Putamen (tissue), 1 donor: ENCODE measurements at regions not wholly inside any gene's neighbourhood (a gene's known extent, or its start where the extent isn't known, plus 50 kb on each side); places are given as distances from the start of the nearest gene placed in this dataset.
A peak's percentile ranks its signal among the peaks of the same experiment; 100 is the strongest.

Experiments used
- DNase-seq: peaks from one replicate; pipeline ENCODE4 v3.0.0-alpha.2; 2016; ENCODE audit warnings: low spot score

DNA sequence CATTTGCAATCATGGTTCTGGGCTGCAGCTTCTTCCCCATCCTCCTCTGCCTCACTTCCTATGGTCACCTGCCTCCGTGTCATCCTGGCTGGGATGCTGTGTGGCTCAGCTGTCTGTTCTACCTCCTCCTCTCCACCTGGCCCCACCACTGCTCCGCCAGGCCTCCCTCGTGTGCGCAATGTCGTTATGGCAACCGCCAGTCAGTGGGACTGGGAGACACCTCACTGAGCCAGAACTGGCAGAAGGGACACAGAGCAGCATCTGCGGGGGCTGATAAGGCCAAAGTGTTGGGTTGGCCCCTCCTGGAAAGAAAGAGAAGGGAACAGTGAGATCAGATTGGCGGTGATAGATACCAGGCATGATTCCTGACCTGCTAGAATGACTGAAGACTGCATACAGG lies 527.5 kb downstream of the INHBA start:
- no peak for DNase-seq

DNA sequence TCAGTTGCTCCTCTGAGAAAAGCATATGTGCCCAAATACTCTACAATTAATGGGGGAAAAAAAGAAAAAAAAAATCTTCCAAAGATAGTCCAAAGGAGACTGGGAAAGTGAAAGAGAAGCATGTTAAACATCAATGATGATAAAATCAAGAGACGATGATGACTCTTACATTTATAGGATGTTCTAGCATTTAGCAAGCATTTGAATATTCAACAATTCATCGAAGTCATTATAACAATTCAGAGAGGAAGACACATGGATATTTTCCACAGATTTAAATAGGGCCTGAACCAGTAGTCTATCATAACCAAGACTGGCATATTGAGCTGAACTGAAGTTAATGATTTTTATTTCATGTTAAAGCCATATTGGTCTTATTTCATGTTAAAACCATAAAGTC lies 528.4 kb downstream of the INHBA start:
- DNase-seq: no peak

DNA sequence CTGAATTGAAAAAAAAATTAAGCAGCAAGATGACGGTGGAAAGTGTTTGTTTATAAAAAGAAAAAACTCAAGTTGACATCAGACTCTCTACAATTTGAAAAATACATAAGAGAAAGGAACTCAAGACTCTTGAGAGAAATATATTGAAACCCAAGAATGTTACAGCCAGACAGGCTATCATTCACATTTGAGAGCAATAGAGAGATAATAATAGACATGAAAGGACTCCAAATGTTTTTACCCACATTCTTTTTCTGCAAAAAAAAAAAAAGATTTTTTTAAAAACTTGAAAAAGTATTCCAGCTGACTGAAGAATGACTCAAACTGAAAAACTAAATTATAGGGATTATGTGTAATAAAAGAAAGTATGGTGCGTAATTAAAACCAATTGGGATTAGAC lies 532.4 kb downstream of the INHBA start:
- no peak for DNase-seq

DNA sequence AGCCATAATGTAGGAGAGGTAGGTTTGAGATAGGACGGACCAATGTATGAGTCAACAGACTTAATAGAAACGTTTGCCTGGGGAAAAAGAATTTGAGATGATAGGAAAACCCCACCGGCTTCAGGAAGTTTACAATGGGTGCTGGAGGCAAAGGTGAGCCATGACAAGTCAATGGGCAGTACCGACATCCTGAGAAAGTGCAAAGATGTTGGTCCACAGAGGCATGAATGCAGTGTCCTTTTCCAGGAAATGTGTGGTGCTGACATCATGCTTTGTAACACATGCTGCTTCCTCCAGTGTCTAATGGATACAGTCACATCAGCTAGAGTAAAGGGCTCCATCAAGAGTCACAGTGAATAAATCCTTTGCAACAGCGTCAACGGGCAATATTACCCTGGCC lies 533.6 kb downstream of the INHBA start:
- no peak for DNase-seq

DNA sequence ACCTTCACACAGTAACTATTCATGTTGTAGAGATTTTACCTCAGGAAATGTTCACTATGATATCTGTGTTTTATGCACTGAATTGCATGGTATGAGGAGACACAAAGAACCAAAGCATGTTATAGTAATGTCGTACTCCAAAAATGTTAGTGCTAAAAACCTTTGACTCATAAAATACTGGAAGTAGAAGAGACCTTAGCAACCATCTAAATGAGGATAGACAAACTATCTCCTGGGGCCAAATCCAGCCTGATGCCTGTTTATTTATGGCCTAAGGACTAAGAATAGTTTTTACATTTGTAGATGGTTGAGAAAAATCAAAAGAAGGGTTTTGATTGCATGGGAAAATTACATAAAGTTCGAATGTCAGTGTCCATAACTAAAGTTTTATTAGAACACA lies 535.1 kb downstream of the INHBA start:
- DNase-seq: no peak

DNA sequence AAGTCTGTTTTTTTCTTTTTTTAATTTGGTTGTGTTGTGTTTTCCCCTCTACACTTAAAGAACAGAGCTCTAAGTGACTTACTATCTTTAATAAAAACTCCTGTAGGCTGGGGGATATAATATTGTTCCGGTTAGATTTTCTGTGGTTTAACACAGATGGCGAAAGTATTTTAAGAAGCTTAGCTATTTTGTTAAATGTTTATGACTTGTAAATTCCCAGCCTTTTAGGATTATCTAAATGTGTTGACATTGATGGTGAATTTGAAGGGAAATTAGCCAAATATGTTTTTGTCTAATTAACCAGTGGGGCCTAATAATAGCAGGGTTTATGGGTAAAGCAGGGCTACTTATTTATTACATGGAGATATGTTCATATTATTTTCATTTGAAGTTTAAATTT lies 538.5 kb downstream of the INHBA start:
- DNase-seq: no peak

DNA sequence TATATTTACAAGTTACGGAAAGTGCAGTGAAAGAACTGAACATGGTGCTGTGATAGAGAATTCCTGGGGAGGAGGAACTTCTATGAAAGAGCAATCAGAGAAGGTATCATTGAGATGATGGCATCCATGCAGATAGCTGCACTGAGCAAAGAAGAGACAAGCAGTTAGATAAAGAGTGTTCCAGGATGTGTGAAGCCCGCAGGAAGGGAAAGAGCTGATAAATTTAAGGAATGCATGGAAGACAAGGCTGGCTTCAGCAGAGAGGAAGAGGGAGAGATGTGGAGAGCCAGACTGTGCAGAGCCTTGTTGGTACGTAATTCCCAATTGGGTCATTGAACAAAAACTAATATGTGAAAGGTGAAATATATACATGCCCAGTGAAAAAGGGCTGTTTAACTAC lies 538.9 kb downstream of the INHBA start:
- no peak for DNase-seq

DNA sequence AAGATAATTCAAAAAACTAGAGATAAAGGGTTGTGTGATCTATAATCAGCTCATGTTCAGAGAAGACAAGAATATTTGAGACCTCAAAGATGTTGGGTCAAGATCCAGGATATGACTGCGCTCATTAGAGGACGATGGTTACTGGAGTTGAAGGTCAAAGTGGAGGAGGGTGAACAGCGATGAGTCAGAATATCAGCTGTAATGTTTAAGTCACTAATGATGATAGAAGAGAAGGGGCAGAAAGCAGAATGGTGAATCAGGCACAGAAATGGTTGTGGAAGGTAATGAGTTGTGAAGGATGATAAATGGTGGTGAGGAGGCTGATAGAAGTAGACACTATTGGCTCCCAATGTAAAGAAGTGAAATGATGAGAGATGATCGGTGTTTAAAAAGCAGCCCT lies 540.3 kb downstream of the INHBA start:
- DNase-seq: no peak

DNA sequence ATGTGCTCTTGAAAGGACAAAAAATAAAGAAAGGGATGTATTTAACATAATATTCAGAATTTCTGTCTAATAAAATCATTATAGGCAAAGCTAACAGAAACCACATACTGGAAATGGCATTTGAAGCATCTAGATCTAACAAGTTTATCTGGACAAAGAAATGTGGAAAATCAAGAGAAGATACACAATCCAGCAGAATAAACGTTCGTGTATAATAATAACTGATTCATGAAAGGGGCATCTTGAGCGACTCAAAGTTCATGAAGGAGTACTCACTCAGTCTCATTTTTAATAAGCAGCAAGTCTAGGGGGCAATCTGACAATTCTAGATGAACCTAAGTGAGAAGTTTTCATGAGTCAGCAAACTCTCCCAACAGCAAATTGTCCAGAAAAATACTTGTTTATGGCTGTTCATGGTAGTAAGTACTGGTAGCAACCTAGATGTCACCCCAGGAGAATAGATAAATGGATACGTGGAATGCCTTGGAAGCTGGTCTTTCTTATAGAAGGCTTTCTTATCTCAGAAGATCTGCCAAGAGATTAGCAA lies 541.8 kb downstream of the INHBA start:
- no peak for DNase-seq

DNA sequence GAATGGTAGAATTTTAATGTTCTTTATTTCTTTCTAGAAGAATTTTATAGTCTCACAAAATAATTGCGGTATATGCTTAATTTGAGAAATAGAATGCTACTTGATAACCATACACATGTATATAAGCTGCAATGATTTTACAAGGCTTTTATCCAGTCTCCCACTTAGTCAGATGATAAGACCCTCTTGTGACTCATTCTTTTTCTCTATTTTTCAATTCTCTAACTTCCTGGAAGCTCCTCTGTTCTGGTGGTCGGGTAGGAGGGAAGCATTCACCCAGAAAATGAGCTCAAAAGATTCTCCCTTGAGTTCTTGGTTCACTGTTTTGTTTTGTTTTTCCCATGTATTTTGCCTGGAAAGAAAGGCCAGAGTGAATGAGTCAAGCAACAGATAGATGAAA lies 546.6 kb downstream of the INHBA start:
- no peak for DNase-seq

DNA sequence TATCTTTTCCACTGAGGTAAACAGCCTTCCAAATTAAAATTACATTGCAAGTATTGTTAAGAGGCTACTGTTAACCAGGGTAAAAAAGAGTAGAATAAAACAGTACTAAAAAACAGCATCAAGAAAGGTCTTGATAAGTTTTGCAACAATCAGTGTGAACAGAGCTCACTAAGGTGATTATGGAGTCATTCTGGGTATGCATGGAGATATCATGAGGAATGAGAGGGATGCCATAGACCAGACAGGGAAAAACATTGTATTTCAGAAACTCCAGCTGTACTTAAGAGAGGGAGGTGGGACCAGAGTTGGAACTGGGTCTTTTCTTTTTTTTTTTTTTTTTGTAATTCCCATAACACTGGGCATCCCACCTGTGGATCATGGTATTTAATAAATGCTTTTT lies 549.6 kb downstream of the INHBA start:
- no peak for DNase-seq

DNA sequence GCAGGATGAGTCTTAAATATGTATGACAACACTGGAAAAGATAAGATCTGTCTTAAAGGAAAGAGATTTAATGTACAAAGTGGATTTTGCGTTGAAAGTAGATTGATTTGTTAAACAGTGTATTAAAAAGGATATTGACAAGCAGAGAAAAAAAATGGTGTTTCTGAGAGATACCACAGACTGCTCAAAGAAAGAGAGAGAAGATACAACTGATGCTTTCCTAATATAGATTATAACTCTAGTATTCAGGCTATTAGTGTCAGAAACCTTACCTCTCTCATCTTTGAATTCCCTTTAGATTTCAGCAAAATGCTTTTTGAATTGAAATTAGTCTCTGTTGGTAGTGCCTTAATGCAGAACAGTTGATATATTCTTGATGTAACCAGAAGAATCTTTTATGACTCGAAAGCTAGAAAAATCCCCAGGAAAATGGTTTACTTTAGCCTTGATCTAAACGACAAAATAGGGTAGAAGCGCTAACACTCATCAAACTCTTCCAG lies 550.7 kb downstream of the INHBA start:
- DNase-seq: no peak

DNA sequence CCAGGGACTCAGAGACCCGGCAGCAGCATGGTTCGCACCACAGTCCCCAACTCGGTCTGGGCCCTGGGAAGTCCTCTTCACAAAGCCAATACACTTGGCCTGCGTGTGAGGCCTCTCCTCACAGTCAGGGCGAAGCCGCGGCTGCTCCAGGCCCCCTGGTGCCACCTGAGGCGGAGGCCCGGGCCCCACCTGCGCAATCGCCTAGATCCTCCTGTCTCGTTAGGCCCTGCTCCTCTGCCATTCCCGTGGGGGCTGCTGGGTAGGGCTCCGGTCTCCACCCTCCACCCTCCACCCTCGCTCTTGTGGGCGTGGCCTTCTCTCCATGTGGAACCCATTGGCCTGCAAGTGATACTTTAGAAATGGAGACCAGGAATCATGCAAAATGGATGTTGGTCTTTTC lies 553.3 kb downstream of the INHBA start:
- DNase-seq: no peak

DNA sequence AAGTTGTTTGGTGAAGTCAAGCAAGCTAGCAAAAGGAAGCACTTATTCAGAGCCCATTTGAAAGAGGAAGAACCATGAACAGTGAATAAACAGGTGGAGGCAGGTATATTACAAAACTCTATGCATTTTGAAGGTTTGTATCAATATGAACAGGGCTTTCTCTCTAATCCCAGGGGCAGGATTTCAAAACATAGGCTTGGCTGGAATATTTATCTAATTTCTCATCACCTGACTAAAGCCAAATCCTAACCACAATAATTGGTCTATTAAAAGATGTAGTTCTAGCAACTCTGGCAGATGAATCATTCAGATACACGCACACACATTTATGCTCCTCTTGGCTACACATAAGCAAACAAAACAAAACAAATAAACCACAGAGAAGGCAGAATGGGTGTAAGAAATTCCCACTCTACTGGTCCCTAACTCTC lies 554.4 kb downstream of the INHBA start:
- DNase-seq: no peak

DNA sequence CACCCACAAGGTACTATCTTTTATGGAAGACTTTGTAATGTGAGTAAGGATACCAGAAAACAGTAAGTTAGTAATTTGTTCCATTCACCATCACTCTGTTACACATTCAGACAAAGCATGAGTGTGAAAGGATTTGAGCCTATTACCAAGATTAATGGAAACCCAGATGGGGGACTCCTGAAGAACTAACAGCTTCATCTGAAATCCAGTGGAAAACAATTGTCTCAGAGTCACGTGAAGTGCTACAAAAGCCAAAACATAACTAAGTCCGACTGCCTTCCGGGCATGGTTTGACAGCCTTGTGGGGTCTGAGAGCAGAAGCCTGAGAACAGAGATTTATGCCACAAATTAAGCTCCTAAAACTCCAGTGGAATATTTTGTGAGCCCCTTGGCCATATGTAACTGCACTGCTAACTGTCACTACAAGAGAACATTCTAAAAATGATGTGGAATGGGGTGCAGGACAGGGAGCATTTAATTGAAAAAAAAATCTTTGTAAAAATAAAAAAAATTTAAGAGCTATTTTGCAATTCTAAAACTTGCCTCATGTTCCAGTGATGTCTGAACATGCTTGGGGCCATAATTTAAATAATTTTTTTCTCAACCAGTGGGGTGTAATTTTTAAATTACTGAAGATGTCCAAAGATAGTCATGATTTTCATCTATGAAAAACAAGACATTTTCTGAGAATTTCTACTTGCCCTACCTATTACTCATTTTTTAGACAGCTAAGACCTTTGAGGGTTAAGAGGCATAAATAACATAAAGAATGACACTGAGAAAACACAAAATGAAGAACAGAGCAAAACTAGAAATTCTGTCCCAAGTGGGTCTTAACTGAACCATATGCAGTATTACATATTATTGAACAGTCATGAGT lies 555.0 kb downstream of the INHBA start:
- no peak for DNase-seq

DNA sequence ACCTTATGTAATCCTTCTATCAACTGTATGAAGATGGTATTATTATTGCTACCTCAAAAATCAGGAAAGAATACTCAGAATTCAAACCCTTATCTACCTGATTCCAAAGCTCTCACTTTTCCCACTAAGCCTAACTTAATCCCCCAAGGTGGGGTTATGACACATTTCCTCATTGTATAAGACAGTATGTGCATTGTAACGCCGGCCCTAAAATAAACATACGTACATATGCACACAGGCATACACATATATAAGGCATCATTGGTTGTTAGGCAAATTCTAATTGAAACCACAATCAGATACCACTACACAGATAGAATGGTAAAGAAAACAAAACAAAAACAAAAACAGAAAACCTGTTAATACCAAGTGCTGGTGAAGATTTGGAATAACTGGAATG lies 556.5 kb downstream of the INHBA start:
- DNase-seq: no peak

DNA sequence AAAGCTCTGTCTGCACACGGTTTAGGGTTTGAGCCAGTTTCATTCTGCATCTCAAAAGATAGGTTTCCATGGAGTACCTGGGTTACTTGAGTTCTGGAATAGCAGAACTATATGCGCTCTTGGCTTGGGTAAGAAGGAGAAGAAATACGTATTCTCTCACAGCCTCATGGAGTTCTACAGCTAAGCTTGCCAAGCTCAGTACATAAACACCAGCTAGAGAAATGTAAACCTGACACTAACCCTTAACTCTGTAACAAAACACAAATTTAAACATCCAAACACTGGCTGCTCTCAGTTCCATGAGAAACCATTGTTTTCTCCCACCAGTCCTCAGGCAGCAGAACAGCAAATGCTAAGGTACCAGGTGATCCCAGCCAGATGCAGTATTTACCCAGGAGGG lies 557.2 kb downstream of the INHBA start:
- no peak for DNase-seq

DNA sequence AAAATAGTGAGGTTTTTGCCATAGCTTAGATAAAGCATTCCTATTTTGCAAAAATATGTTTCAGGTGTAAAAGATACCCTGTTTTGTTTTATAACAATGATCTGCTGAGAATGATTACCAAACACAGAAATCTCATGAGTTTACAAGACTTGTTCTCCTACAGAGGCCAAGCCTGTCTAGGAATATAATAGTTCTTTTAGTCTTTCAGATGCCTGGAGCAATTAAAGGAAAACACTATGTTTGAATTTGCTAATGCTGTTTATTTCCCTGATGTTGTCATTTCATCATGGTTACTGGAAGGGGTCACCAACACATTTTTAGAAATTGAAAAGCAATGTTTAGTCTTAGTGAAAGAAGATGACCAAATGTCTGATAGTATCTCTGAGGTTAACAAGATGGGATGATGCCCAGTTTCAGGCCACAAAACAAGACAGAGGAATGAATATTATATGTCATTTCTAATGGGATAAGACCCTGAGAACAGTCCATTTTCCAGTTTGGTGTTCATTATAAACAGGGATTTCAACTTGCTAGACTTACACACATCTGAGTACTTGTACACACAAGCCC lies 559.9 kb downstream of the INHBA start:
- no peak for DNase-seq

DNA sequence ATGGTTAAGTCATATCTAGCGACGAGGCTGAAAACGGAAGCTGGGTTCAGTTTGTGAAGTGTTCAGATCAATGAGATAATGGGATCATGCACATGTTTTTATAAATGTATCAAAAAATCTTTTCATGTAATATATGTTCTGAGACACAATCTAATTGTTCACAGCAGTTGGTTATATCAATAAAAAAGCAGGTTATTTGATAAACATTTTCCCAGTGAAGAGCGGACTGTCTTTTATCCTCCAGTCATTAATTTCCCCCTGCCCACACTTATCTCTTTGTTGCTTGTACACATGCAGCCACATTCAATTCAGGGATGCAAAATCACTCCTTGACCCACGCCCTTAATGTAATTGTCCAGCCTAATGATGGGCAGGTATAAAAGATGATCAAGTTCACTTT lies 563.1 kb downstream of the INHBA start:
- no peak for DNase-seq

DNA sequence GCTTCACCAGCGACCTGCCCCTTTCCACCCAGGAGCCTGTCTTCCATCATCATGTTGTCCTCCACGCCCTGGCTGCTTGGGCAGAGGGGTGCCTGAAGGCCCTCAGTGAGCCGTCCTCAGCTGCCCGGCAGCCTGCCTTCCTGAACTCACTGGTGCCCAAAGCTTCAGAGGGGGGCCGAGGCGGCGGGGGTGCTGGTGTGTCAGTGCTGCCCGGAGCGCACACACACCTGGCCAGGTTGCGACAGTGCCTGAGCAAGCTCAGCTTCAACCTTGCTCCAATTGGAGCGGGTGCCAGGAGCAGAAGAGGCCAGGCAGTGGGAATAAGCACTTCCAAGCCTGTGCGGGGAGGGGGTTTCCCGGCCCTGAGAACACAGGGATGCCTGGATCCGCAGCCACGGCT lies 566.3 kb downstream of the INHBA start:
- DNase-seq: no peak

DNA sequence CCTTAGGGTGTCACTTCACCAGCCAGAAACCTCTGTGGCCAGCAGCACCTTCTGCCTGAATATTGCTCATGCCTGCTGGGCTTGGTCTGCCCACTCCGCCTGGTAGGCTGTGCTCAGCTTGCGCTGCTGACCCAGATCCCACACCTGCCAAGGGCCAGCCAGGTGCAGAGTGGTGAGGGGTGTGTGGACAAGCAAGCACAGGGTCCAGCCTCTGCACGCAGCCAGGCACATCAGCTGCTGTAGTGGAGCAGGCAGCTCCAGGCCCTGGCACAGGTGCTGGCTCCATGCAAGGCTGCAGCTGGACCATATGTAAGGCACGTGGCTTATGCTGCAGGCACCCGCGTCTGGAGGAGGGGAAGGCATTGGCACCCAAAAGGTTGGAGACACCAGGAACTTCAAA lies 567.4 kb downstream of the INHBA start:
- no peak for DNase-seq

DNA sequence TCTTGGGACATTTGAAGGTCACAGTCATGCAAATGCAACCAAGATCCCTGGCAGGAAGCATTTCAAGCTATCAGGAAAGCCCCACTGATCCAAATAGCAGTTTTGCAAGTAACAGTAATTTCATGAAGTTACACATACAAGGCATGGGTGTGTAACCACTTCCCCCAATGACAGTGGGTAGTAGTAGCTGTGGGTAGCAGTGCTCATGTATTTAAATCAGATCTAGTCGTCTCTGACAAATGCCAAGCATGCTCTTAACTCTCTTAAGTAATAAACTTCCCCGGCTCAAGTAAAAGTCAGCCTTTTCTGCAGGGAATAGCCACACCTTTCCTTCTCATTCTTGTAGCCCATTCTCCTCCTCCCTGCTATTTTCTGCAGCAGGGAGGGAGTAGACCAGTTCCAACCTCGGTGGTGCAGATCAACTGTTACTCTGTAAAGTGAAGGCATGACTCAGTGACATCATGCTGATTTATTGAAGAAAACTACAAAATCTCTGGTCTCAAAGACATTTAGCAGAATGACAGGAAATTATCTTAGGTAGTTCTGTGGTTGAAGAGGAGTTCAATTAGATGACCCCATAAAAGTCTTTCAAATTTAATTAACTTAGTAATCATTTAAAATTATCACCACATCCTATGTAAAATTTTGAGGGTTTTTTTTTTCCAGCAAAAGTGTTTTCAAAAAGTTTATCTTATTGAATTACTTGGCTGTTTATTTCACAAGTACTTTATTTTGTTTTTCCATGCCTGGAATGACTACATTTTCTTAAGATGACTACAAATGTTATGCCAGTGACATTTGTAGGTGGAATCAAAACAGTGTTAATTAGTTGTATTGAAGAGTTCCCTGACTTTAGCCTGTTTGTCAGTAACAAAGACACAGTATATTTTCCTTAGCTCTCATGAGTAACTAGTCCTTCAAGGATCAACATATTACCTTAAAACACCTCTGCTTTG lies 568.3 kb downstream of the INHBA start:
- DNase-seq: peak; percentile 21
